ENCODE measurements at regions not wholly inside any gene's neighbourhood (a gene's known extent, or its start where the extent isn't known, plus 50 kb on each side); places are given as distances from the start of the nearest gene placed in this dataset.

DNA sequence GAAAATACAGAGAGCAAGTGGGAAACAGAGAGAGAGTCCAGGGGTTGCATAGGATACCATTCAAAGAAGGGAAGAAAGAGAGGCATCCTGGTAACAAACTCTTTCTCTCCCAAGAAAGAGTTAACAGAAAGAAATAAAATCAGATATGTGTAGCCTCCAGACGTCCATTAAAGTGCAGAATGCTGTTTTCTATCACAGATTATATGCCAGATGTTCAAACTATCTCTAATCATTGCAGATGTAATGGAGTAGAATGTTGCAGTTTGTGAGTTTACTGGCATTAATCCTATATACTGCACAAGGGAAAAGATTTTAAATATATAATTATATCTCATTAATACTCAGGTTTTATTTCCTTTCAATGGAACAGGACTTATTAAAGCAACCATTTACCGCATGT is 369.4 kb downstream of the ZNF536 start:
- CTCF ChIA-PET, result no interaction called here
- no peaks in the 10 kb centered on the region for H3K4me1 Mint-ChIP-seq
- DNase-seq, result no peak
- no peaks in the 10 kb centered on the region for H3K9me3 Mint-ChIP-seq
- H3K27ac Mint-ChIP-seq, result no peak overlapping the region
- H3K27me3 Mint-ChIP-seq, result no peaks in the 10 kb centered on the region
- no peak overlapping the region for H3K4me3 Mint-ChIP-seq
- H3K36me3 Mint-ChIP-seq, result no peaks in the 10 kb centered on the region

DNA sequence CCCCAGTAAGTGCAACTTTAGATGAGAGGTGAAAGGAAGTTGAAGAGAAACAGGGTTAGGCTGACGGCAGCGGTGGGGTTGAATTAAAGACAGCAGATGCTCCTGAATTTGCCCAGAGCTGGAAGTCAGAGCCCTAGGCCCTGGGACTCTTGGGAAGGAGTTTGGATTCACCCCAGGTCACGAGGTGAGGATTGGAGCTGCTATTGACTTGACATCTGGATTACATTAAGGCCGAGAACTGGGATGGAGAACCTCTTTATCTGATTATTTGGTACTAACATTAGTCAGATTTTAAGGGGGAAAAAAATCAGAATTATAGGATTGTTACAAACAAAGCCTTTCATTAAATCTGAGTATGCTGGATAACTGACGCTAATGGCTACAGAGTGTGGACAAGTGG is 367.2 kb downstream of the ZNF536 start:
- no peaks in the 10 kb centered on the region for H3K36me3 Mint-ChIP-seq
- H3K9me3 Mint-ChIP-seq, result no peaks in the 10 kb centered on the region
- no peaks in the 10 kb centered on the region for H3K4me1 Mint-ChIP-seq
- DNase-seq, result no peak
- no peak overlapping the region for H3K27ac Mint-ChIP-seq
- no peak overlapping the region for H3K4me3 Mint-ChIP-seq
- no peaks in the 10 kb centered on the region for H3K27me3 Mint-ChIP-seq
- CTCF ChIA-PET, result no interaction called here

DNA sequence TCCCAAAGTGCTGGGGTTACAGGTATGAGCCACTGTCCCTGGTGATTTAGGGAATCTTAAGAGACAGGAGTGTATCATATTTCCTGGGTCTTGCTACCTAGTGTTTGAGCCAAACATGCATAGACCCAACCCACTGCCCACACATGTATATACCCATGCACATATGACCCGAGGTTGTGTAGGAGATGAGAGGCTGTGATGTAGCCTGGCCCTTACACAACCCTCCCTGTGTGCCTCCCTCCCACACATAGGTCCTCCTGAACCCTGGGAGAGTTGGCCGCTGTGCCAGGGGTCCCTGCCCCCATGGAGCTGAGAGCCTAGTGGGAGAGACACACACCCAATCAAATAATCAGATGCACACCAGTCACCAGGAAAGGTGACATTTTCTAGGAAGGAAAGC is 365.9 kb downstream of the ZNF536 start:
- CTCF ChIA-PET, result no interaction called here
- no peaks in the 10 kb centered on the region for H3K9me3 Mint-ChIP-seq
- H3K4me1 Mint-ChIP-seq, result no peaks in the 10 kb centered on the region
- no peaks in the 10 kb centered on the region for H3K27me3 Mint-ChIP-seq
- no peak overlapping the region for H3K27ac Mint-ChIP-seq
- DNase-seq, result no peak
- no peaks in the 10 kb centered on the region for H3K36me3 Mint-ChIP-seq
- H3K4me3 Mint-ChIP-seq, result no peak overlapping the region

DNA sequence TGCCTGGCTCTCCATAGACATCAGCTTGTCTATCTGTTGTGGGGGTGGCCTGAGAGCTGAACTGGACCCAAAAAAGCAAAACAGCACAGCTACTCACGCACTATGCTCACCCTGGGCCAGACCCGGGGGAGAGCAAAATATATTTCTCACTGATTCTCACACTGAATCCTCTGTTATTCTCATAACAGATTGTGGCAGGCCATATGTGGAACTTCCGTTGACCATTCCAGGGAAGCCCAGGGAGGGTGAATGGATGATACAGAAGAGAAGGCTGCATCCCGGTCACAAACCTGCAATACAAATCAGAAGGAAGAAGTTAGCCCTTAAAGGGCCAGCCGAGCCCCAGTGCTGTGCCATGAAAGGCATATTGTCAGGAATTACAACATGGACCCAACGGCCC is 362.5 kb downstream of the ZNF536 start:
- Mint-ChIP-seq H3K4me1 (no peaks in the 10 kb centered on the region), H3K4me3 (no peak overlapping the region), H3K27ac (no peak overlapping the region), H3K36me3 (no peaks in the 10 kb centered on the region), H3K27me3 (no peaks in the 10 kb centered on the region), H3K9me3 (no peaks in the 10 kb centered on the region)
- CTCF ChIA-PET, result no interaction called here
- no peak for DNase-seq

DNA sequence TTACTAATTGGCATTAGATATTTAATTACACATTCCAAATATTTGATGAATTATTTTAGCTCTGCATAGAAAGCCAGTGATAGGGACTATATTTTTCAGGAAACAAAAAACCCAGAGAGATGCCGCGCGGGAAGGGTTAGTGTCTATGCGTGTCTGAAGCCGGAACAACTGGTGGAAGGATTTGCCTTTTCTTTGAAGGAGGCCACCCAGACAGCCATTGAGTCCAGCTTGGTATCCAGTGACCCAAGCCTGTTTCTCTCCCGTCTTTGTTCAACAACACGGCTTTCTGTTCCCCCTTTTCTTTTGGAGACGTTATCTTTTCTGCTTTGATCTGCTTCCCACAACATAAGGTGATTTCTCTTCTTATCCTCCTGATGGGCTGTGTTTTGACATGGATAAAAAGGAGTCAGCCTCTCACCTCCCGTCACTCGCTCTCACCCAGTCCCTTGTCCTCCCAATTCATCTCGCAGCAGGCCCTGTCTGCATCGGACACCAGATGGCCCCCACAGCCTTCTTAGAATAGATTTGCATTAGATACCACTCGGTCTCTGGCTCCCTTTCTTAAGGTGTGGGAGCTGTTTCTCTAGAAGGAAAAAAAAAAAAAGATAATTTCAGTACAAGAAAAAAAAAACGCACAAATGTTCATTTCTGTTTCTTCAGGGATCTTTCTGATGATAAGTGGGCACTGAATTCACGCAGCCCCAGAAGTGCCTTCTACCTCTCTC is 361.8 kb downstream of the ZNF536 start:
- no peak overlapping the region for H3K4me3 Mint-ChIP-seq
- H3K4me1 Mint-ChIP-seq, result no peaks in the 10 kb centered on the region
- DNase-seq, result no peak
- H3K36me3 Mint-ChIP-seq, result no peaks in the 10 kb centered on the region
- H3K27ac Mint-ChIP-seq, result no peak overlapping the region
- no peaks in the 10 kb centered on the region for H3K27me3 Mint-ChIP-seq
- H3K9me3 Mint-ChIP-seq, result no peaks in the 10 kb centered on the region
- CTCF ChIA-PET, result no interaction called here

DNA sequence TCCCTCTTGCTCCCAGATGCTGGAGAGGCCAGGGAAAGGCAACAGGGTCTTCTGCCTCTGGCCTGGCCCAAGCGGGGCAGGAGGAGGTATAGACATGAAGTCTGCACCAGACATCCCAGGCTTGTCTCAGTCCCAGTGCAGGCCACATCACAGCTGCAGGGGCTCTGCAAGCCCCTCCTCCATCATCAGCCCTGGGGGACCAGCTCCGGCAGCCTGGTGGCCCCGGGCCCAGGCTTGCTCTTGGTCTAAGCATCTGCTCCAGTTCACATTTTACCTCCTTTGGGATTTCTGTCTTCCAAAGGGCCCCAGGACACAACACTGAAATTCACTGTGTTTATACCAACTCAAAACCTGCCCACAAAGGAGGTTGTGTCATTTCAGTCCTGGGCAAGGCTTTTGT is 359.4 kb downstream of the ZNF536 start:
- H3K27ac Mint-ChIP-seq, result no peak overlapping the region

DNA sequence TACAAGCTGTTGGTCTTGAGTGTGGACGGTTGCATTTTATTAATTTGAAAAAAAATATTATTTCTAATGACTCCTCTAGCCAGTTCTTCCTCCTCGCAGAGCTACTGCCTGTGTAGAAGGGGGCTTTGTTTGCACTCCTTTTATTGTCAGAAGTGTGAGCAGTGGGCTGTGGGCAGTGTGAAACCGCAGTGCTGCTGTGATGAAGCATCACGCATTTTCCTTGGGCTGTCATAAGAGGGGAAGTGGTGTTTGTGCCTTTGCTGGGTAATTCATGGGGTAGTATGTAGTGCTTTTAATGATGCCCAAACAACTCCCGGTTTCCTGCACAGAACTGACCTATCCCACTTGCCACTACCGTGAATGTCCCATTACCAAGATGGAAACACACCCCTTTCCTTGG is 357.3 kb downstream of the ZNF536 start:
- Mint-ChIP-seq H3K4me1 (no peaks in the 10 kb centered on the region), H3K27me3 (no peaks in the 10 kb centered on the region), H3K4me3 (no peak overlapping the region), H3K36me3 (no peaks in the 10 kb centered on the region), H3K27ac (no peak overlapping the region), H3K9me3 (no peaks in the 10 kb centered on the region)
- CTCF ChIA-PET, result no interaction called here
- no peak for DNase-seq

More for the DNA sequence above, 359.4 kb downstream of the ZNF536 start:
- CTCF ChIA-PET, result no interaction called here
- Mint-ChIP-seq H3K4me3 (no peak overlapping the region), H3K36me3 (no peaks in the 10 kb centered on the region), H3K4me1 (no peaks in the 10 kb centered on the region), H3K27me3 (no peaks in the 10 kb centered on the region), H3K9me3 (no peaks in the 10 kb centered on the region)
- DNase-seq, result no peak

DNA sequence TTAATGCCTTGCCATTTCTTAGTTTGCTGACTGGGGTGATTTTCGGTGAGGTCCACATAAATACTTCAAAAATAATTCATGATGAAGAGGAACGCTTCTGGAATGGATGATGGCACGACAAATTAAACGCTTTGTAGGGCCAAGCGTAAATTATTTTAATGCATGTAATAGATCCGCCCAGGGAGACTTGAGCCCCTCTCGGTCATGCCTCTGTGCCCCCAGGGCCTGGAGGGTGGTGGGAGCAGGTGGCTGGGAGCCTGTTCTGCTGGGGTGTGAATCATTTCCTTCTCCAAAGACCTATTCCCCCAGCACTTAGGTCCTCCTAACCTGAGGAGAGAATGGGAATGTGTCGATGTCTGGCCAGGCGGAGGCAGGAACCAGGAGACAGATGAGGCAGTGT is 350.6 kb downstream of the ZNF536 start:
- no peaks in the 10 kb centered on the region for H3K36me3 Mint-ChIP-seq
- H3K27ac Mint-ChIP-seq, result no peak overlapping the region
- no peaks in the 10 kb centered on the region for H3K9me3 Mint-ChIP-seq
- no peak for DNase-seq
- peaks cover 33% of the 10 kb centered on the region for H3K27me3 Mint-ChIP-seq
- CTCF ChIA-PET, result no interaction called here
- peaks cover 11% of the 10 kb centered on the region for H3K4me1 Mint-ChIP-seq
- no peak overlapping the region for H3K4me3 Mint-ChIP-seq

DNA sequence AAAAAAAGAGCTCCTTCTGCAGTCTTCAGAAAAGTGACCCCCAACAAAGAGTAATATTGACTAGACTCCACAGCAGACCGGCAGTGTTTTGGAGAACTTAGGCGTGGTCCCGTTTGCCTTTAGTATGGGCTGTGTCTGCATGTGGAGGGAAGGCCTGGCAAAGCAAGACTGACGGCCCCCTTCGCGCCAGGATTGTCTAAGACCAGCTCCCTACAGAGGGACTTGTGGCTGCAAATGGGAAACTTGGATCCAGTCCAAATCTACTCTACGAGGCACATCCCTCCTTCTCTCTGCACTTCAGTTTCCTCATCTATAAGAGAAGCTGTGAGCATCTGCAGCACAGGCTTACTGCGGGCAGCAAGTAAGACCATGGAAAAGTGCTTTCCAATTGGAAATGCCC is 350.0 kb downstream of the ZNF536 start:
- H3K27ac Mint-ChIP-seq, result no peak overlapping the region
- peaks cover 11% of the 10 kb centered on the region for H3K4me1 Mint-ChIP-seq
- no peaks in the 10 kb centered on the region for H3K36me3 Mint-ChIP-seq
- H3K4me3 Mint-ChIP-seq, result no peak overlapping the region
- CTCF ChIA-PET, result no interaction called here
- no peak for DNase-seq
- peaks cover 33% of the 10 kb centered on the region for H3K27me3 Mint-ChIP-seq
- H3K9me3 Mint-ChIP-seq, result no peaks in the 10 kb centered on the region

DNA sequence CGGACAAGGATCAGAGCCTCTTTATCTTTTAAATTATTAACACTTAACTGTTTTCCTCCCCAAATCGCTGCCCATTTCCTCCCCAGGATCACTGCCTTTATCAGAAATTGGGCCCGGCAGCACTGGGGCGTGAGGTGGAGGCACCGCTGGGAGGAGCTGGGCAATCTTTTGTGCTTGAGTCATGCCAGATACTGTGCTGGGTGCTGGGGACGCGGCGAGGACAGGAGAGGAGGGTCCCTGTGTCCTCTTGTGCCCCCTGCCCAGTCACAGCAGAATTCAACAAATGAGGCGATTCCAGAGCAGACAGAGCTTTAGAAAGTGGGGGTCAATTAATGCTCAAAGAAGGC is 347.8 kb downstream of the ZNF536 start:
- CTCF ChIA-PET, result interaction anchor here (1.7 kb wide), 1 partner anchor 37 kb away, joined by 7 read pairs; no protein-coding TSS in a partner anchor
- Mint-ChIP-seq H3K27me3 (peaks cover 33% of the 10 kb centered on the region), H3K27ac (no peak overlapping the region), H3K9me3 (no peaks in the 10 kb centered on the region), H3K4me3 (peak overlapping the region; percentile 57), H3K36me3 (no peaks in the 10 kb centered on the region), H3K4me1 (peaks cover 11% of the 10 kb centered on the region)
- DNase-seq, result no peak

DNA sequence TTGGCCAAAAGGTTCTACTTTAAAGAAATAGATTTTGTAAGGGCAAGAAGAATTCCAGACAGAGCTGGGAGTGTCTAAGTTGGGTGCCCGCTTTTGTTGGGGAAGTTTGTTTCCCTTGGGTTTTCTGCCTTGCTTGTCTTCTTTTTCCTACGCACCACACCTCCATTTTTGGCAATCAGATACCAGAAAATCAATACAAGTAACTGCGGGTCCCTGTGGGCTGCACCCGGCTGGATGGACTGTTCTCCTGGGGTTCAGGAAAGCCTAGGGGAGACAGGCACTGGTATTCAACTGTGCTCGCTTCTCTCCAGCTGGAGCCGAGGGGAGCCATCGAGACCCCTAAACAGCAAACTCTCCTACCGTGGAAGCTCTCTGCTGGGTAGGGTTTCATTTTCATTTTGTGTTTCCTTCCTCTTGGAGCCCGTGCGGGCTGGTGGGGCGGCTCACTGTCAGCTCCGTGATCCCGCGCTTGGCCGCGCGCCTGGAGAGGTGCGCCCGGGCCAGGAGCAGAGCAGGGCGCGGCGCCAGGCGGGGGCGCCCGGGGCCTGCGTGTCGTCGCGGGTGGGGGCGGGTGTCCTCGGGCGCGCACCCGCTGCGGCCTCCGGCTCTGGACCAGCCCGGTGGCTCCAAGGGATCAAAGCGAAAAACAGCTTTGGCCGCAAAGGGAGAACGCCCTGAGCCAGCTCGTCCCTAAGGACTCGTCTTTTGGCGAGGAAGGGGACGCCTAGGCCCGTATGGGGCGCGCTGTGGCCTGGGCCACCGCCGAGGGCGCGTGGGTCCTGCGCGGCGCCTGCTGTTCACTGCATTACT is 347.2 kb downstream of the ZNF536 start:
- DNase-seq, result peak; percentile 31
- CTCF ChIA-PET, result interaction anchor here (1.7 kb wide), 1 partner anchor 37 kb away, joined by 7 read pairs; no protein-coding TSS in a partner anchor
- Mint-ChIP-seq H3K9me3 (no peaks in the 10 kb centered on the region), H3K4me1 (peaks cover 11% of the 10 kb centered on the region), H3K36me3 (no peaks in the 10 kb centered on the region), H3K4me3 (peak overlapping the region; percentile 57), H3K27me3 (peaks cover 33% of the 10 kb centered on the region), H3K27ac (no peak overlapping the region)

DNA sequence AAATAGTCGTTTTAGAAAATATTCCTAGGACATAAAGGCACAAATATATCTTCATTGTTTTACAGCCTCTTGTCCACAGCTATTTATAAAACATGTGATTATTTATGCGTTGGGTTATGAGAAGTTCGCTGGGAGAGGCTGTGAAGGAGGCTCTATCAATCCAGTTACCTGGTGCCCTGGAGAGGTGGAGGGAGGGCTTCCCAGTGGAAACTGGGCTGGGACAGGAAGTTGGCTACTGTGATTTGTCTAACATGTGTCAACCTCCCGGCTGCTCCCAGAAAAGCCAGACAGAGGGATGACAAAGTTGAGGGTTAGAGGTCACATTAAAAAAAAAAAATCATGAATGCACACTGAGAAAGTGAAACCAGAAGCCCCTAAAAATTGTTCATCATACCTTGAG is 346.5 kb downstream of the ZNF536 start:
- H3K27ac Mint-ChIP-seq, result no peak overlapping the region
- peak overlapping the region; percentile 57 for H3K4me3 Mint-ChIP-seq
- no peaks in the 10 kb centered on the region for H3K9me3 Mint-ChIP-seq
- H3K36me3 Mint-ChIP-seq, result no peaks in the 10 kb centered on the region
- no peak for DNase-seq
- CTCF ChIA-PET, result no interaction called here
- peaks cover 11% of the 10 kb centered on the region for H3K4me1 Mint-ChIP-seq
- peaks cover 30% of the 10 kb centered on the region for H3K27me3 Mint-ChIP-seq

DNA sequence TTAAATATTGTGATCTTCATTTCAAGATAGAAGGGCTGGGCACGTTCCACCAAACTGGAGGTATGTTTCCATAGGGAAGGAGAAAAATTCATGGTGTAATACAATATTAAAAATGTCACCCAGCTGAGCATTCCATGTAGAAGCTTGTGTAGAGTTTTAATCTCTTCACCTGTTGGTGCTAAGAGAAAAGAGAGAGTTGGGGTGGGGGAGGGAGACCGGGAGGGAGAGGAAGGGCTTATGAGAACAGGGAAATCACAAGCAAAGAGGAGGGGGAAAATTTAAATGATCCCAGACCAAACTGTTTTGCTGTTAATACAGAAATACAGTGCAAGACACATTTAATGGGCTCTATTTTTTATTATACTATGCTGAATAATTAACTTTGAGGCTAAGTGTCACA is 345.8 kb downstream of the ZNF536 start:
- CTCF ChIA-PET, result no interaction called here
- no peaks in the 10 kb centered on the region for H3K36me3 Mint-ChIP-seq
- H3K27me3 Mint-ChIP-seq, result peaks cover 32% of the 10 kb centered on the region
- H3K4me1 Mint-ChIP-seq, result peaks cover 11% of the 10 kb centered on the region
- no peaks in the 10 kb centered on the region for H3K9me3 Mint-ChIP-seq
- DNase-seq, result no peak
- no peak overlapping the region for H3K27ac Mint-ChIP-seq
- H3K4me3 Mint-ChIP-seq, result no peak overlapping the region

DNA sequence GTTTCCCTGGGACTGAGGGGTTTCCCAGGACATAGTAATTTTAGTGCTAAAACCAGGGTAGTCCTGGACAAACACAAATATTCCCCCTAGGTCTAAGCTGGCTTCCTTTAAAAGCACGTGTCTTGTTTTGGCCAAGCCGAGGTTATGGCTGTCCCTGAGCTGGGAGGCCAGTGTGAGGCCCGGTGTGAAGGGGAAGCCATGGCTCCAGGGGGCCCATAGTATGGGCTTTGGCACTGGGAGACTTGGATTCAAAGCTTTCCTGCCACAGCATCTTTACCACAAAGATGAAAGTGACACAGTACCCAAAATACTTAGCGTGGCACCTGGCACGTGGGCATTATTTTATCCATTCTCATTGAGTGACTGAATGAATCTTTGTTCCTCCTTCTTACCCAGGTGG is 345.2 kb downstream of the ZNF536 start:
- Mint-ChIP-seq H3K9me3 (no peaks in the 10 kb centered on the region), H3K4me3 (no peak overlapping the region), H3K27me3 (peaks cover 33% of the 10 kb centered on the region), H3K4me1 (peaks cover 11% of the 10 kb centered on the region), H3K36me3 (no peaks in the 10 kb centered on the region), H3K27ac (no peak overlapping the region)
- no peak for DNase-seq
- CTCF ChIA-PET, result no interaction called here
